OCI-LY3 (cell line): ENCODE measurements at regions not wholly inside any gene's neighbourhood (a gene's known extent, or its start where the extent isn't known, plus 50 kb on each side); places are given as distances from the start of the nearest gene placed in this dataset.

Experiments used
- EZH2phosphoT487 ChIP-seq: fragments of 200-600 bp; shearing (Covaris generic); IDR thresholded peaks from 2 replicates; pipeline ENCODE4 v1.6.1; 2018; ENCODE audit warnings: antibody characterized with exemption, mixed run types, low read depth
- TF ChIP-seq, protein P1 (sequence below): fragments of 200-600, 300-600 bp; sonication (generic); IDR thresholded peaks from 2 replicates; pipeline ENCODE4 v1.5.1; 2014; ENCODE audit warnings: antibody characterized with exemption, low read length, low read depth

DNA sequence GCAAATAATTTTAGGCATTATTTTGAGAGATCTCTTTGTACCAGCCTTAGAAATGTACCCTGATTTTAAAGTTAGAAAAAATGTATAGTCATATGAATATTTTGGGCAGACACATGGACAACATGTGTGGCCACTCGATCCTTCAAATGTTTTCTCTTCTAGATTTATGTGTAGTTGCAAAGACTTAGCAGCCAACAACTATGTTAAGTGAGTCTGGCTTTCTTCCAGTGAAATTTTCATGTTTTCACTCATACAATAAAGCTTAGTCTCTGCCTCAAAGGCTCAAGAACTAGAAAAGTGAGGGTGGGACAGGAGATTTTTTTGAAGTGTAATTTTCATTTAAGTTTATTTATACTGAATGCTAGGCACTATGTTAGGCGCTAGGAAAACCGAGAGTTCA, 207.7 kb upstream of the DACH1 start:
- TF ChIP-seq, protein P1, sequence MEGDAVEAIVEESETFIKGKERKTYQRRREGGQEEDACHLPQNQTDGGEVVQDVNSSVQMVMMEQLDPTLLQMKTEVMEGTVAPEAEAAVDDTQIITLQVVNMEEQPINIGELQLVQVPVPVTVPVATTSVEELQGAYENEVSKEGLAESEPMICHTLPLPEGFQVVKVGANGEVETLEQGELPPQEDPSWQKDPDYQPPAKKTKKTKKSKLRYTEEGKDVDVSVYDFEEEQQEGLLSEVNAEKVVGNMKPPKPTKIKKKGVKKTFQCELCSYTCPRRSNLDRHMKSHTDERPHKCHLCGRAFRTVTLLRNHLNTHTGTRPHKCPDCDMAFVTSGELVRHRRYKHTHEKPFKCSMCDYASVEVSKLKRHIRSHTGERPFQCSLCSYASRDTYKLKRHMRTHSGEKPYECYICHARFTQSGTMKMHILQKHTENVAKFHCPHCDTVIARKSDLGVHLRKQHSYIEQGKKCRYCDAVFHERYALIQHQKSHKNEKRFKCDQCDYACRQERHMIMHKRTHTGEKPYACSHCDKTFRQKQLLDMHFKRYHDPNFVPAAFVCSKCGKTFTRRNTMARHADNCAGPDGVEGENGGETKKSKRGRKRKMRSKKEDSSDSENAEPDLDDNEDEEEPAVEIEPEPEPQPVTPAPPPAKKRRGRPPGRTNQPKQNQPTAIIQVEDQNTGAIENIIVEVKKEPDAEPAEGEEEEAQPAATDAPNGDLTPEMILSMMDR: no peak
- no peak for TF ChIP-seq EZH2phosphoT487
